ENCODE measurements at regions not wholly inside any gene's neighbourhood (a gene's known extent, or its start where the extent isn't known, plus 50 kb on each side); places are given as distances from the start of the nearest gene placed in this dataset.

DNA sequence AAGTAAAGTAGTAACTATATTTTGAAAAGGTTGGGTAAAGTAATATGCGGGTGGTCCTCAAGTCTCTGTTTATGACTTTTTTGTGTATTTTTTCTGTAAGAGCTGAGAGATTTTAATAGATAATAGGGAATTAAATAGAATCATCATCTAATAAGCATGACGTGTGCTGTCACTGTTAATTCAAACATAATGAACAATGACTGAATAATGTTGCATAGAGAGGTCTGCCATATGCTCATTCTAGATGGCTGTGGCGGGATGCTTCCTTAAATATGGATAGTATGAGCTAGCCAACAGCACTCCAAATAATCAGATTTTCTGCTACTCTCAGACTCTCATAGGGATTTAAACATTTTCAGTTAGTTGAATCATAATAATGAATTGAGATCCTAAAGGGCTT lies 302.8 kb upstream of the RBMS3 start:
- ATAC-seq, result no peak

DNA sequence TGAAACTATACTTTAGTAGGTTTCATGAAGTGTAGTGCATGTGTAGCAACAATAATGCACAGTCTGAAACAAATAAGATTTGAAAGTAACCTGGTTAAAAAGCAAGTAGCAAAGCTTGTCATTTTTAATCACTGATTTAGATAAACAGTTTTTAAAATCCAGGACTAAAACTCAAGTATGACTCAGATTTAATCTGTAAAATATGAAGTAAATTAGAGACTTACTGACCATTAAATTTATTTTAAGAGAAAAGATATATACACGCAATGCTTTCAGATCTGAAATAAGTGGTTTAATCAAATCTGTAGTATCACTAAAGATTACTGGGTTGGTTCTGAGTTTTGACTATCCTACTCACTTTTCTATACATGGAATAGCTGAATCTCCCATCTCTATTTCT lies 300.7 kb upstream of the RBMS3 start:
- Histone ChIP-seq H3K27me3 (ENCODE audit: control insufficient read depth, insufficient read depth, low read length) (no peaks in the 10 kb centered on the region), H3K4me1 (ENCODE audit: control insufficient read depth, insufficient read depth, low read length) (no peaks in the 10 kb centered on the region), H3K27ac (ENCODE audit: low read length) (no peak overlapping the region), H3K9me3 (ENCODE audit: control insufficient read depth, insufficient read depth, low read depth, low read length) (no peaks in the 10 kb centered on the region), H3K36me3 (ENCODE audit: control insufficient read depth, insufficient read depth, low read length) (no peaks in the 10 kb centered on the region), H3K4me3 (ENCODE audit: low read depth in 2 of 2, low read length in 2 of 2) (no peak overlapping the region)
- no TSS peak for BruUV-seq (replicated peaks)
- DNase-seq (ENCODE audit: low read depth, low spot score), result no peak
- TF ChIP-seq POLR2AphosphoS5 (IDR thresholded peaks at IDR 0.05; ENCODE audit: low read depth, low read length) (no peak), SIN3A (IDR thresholded peaks at IDR 0.05; ENCODE audit: borderline replicate concordance, insufficient read depth, low read depth, low read length) (no peak), TCF7L2 (IDR thresholded peaks at IDR 0.05; ENCODE audit: low read depth, low read length) (no peak)
- TF ChIP-seq, protein P1, sequence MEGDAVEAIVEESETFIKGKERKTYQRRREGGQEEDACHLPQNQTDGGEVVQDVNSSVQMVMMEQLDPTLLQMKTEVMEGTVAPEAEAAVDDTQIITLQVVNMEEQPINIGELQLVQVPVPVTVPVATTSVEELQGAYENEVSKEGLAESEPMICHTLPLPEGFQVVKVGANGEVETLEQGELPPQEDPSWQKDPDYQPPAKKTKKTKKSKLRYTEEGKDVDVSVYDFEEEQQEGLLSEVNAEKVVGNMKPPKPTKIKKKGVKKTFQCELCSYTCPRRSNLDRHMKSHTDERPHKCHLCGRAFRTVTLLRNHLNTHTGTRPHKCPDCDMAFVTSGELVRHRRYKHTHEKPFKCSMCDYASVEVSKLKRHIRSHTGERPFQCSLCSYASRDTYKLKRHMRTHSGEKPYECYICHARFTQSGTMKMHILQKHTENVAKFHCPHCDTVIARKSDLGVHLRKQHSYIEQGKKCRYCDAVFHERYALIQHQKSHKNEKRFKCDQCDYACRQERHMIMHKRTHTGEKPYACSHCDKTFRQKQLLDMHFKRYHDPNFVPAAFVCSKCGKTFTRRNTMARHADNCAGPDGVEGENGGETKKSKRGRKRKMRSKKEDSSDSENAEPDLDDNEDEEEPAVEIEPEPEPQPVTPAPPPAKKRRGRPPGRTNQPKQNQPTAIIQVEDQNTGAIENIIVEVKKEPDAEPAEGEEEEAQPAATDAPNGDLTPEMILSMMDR (IDR thresholded peaks at IDR 0.05), result no peak
- TF ChIP-seq, protein P2, sequence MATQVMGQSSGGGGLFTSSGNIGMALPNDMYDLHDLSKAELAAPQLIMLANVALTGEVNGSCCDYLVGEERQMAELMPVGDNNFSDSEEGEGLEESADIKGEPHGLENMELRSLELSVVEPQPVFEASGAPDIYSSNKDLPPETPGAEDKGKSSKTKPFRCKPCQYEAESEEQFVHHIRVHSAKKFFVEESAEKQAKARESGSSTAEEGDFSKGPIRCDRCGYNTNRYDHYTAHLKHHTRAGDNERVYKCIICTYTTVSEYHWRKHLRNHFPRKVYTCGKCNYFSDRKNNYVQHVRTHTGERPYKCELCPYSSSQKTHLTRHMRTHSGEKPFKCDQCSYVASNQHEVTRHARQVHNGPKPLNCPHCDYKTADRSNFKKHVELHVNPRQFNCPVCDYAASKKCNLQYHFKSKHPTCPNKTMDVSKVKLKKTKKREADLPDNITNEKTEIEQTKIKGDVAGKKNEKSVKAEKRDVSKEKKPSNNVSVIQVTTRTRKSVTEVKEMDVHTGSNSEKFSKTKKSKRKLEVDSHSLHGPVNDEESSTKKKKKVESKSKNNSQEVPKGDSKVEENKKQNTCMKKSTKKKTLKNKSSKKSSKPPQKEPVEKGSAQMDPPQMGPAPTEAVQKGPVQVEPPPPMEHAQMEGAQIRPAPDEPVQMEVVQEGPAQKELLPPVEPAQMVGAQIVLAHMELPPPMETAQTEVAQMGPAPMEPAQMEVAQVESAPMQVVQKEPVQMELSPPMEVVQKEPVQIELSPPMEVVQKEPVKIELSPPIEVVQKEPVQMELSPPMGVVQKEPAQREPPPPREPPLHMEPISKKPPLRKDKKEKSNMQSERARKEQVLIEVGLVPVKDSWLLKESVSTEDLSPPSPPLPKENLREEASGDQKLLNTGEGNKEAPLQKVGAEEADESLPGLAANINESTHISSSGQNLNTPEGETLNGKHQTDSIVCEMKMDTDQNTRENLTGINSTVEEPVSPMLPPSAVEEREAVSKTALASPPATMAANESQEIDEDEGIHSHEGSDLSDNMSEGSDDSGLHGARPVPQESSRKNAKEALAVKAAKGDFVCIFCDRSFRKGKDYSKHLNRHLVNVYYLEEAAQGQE (IDR thresholded peaks at IDR 0.05; ENCODE audit: insufficient read depth in 1 of 2, low read depth in 2 of 2, low read length in 1 of 2), result no peak
- no peak for ATAC-seq
- ChIA-PET POLR2A (no interaction called here), CTCF (no interaction called here)
- in situ Hi-C loops (cut with HindIII; ENCODE audit: low pct_unique_long_range_greater_than_20kb, low sequenced_read_pairs) (no loop called here), intact Hi-C loops (cut with micrococcal nuclease; ENCODE audit: unreplicated experiment) (no loop called here)

More for the DNA sequence above, 302.8 kb upstream of the RBMS3 start:
- H3K4me3 ChIP-seq (ENCODE audit: low read depth in 2 of 2, low read length in 2 of 2), result no peak overlapping the region
- BruUV-seq (replicated peaks), result no TSS peak
- no peak overlapping the region for H3K27ac ChIP-seq (ENCODE audit: low read length)
- intact Hi-C loops (cut with micrococcal nuclease; ENCODE audit: unreplicated experiment), result no loop called here
- no peaks in the 10 kb centered on the region for H3K9me3 ChIP-seq (ENCODE audit: control insufficient read depth, insufficient read depth, low read depth, low read length)
- ChIA-PET POLR2A (no interaction called here), CTCF (no interaction called here)
- H3K36me3 ChIP-seq (ENCODE audit: control insufficient read depth, insufficient read depth, low read length), result no peaks in the 10 kb centered on the region
- H3K27me3 ChIP-seq (ENCODE audit: control insufficient read depth, insufficient read depth, low read length), result no peaks in the 10 kb centered on the region
- H3K4me1 ChIP-seq (ENCODE audit: control insufficient read depth, insufficient read depth, low read length), result no peaks in the 10 kb centered on the region
- in situ Hi-C loops (cut with HindIII; ENCODE audit: low pct_unique_long_range_greater_than_20kb, low sequenced_read_pairs), result no loop called here
- TF ChIP-seq SIN3A (IDR thresholded peaks at IDR 0.05; ENCODE audit: borderline replicate concordance, insufficient read depth, low read depth, low read length) (no peak), TCF7L2 (IDR thresholded peaks at IDR 0.05; ENCODE audit: low read depth, low read length) (no peak), POLR2AphosphoS5 (IDR thresholded peaks at IDR 0.05; ENCODE audit: low read depth, low read length) (no peak)
- TF ChIP-seq, protein P2 (IDR thresholded peaks at IDR 0.05; ENCODE audit: insufficient read depth in 1 of 2, low read depth in 2 of 2, low read length in 1 of 2), result no peak
- no peak for DNase-seq (ENCODE audit: low read depth, low spot score)
